Activated naive CD4-positive, alpha-beta T cell treated with anti-CD3 and anti-CD28 coated beads, Interleukin-2, amount 10 ng/mL, durations not matched to agents 7 days and 5 days (primary cell): ENCODE measurements at regions not wholly inside any gene's neighbourhood (a gene's known extent, or its start where the extent isn't known, plus 50 kb on each side); places are given as distances from the start of the nearest gene placed in this dataset.

Source experiments
- CTCF ChIA-PET: fragments of 350-600 bp; sonication (Branson Sonifier 250); formaldehyde crosslinking; loops from one replicate; lab custom pipeline; 2021; ENCODE audit warnings: antibody characterized with exemption; lab: Charles Lee
- DNase-seq: peaks from one replicate; pipeline ENCODE4 v3.0.0-alpha.2; 2020
- H3K27ac Mint-ChIP-seq: one replicate; pipeline ENCODE4 v1.8.0; 2021; ENCODE audit warnings: mild to moderate bottlenecking, moderate library complexity, mixed read lengths
- H3K27me3 Mint-ChIP-seq: one replicate; pipeline ENCODE4 v1.8.0; 2021; ENCODE audit warnings: mild to moderate bottlenecking, mixed read lengths
- H3K36me3 Mint-ChIP-seq: one replicate; pipeline ENCODE4 v1.8.0; 2021; ENCODE audit warnings: mixed read lengths
- H3K4me1 Mint-ChIP-seq: one replicate; pipeline ENCODE4 v1.8.0; 2021; ENCODE audit warnings: mixed read lengths
- H3K4me3 Mint-ChIP-seq: one replicate; pipeline ENCODE4 v1.8.0; 2021; ENCODE audit warnings: mild to moderate bottlenecking, moderate library complexity, mixed read lengths
- H3K9me3 Mint-ChIP-seq: one replicate; pipeline ENCODE4 v1.8.0; 2021; ENCODE audit warnings: mixed read lengths

DNA sequence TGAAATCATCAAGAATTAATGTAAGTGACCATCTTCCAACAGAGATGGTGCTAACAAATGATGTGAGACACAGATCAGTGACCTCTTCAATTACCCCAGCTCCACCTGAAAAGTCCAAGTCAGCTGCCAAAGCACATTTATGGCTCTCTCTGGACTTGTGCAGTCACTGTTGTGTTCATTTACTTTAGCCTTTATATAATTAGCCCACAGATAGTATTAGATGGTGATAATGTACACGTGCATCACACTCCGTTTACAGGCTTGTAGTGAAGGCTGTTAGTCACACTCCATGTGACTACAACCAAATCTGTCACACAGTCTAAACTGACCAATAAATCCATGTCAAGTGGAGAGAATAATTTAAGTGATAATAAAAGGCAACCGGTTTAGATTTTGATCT is 331.5 kb upstream of the IL12A start:
- CTCF ChIA-PET: interaction anchor here (0.6 kb wide), 1 partner anchor 11 kb away, joined by 3 read pairs; no protein-coding TSS in a partner anchor

DNA sequence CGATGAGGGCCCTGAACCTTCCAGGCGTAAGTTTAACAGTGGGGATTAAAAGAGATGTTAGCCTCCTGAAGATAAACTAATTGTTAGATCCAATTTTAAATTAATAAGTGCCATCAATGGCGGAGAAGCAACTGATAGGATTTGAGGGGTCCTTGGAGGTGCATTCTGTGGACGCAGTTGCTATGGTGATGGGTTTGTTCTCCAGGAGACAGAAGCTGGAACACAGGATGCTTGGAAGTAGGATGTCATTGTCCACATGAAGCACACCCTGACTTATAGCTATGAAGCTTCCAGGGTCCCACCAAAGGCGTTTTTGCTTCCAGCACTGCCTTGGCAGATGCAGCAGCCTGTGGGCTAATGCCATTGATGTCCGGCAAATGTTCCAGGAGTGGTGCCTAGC is 331.0 kb upstream of the IL12A start:
- Mint-ChIP-seq H3K9me3 (no peaks in the 10 kb centered on the region), H3K27me3 (no peaks in the 10 kb centered on the region), H3K4me1 (no peaks in the 10 kb centered on the region), H3K36me3 (no peaks in the 10 kb centered on the region), H3K27ac (no peak overlapping the region), H3K4me3 (no peak overlapping the region)
- CTCF ChIA-PET: no interaction called here
- DNase-seq: no peak

More for the DNA sequence above, 331.5 kb upstream of the IL12A start:
- Mint-ChIP-seq H3K4me1 (no peaks in the 10 kb centered on the region), H3K27me3 (no peaks in the 10 kb centered on the region), H3K9me3 (no peaks in the 10 kb centered on the region), H3K4me3 (no peak overlapping the region), H3K27ac (no peak overlapping the region), H3K36me3 (no peaks in the 10 kb centered on the region)
- no peak for DNase-seq

DNA sequence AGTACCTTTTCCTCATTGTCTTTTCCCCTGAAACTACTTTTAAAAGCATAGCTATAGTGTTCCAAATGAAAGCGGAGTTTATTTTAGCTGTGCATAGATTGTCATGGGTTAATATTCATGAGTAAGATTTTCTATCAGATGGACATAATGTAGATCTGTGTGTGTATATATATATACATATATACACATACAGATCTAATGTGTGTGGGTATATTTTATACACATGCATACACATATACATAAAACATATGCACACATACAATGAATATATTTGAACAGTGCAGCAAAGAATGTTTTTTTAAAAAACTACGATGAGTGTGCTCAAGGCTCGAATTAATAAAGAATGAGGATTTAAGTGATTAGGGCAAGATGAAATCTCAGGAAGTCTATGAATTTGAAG is 328.3 kb upstream of the IL12A start:
- no peak overlapping the region for H3K4me3 Mint-ChIP-seq
- no peaks in the 10 kb centered on the region for H3K4me1 Mint-ChIP-seq
- DNase-seq: no peak
- CTCF ChIA-PET: no interaction called here
- no peak overlapping the region for H3K27ac Mint-ChIP-seq
- no peaks in the 10 kb centered on the region for H3K27me3 Mint-ChIP-seq
- no peaks in the 10 kb centered on the region for H3K36me3 Mint-ChIP-seq
- no peaks in the 10 kb centered on the region for H3K9me3 Mint-ChIP-seq

DNA sequence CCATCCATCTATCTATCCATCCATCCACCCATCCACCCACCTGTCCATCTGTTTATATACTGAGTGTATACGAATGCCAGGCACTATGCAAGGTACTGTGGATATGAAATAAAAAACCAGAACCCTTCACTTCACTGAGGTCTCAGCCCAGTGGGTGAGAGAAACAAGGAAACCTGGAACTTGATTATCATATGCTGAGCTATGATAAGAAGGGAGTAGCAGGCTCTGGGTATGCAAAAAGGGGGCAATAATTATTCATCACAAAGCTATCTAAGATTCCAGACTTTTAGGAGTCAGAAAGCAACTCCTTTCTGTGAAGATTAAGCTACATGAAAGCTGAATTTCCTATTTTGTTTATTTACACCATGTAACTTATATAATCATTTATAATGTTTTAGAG is 327.7 kb upstream of the IL12A start:
- DNase-seq: no peak
- Mint-ChIP-seq H3K4me3 (no peak overlapping the region), H3K27me3 (no peaks in the 10 kb centered on the region), H3K27ac (no peak overlapping the region), H3K36me3 (no peaks in the 10 kb centered on the region), H3K4me1 (no peaks in the 10 kb centered on the region), H3K9me3 (no peaks in the 10 kb centered on the region)
- CTCF ChIA-PET: no interaction called here

DNA sequence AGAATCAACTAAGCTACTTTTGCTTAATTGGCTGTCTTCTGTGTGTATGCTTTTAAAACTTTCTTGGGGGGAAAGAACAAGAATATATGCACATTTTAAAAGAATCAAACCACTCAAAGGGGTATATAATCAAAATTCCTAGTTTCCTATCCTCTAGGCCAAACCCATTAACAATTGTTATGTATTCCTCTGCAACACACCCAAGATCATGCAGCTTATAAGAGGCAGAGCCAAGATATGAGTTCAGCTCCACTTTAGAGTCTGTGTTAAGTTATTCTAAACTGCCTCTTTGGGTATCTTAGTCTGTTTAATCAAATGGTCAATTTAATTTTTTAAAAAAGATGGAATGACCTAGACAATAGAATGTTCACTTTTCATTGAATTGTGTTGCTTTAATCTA is 326.1 kb upstream of the IL12A start:
- no peaks in the 10 kb centered on the region for H3K36me3 Mint-ChIP-seq
- no peaks in the 10 kb centered on the region for H3K27me3 Mint-ChIP-seq
- CTCF ChIA-PET: no interaction called here
- H3K4me3 Mint-ChIP-seq: no peak overlapping the region
- no peaks in the 10 kb centered on the region for H3K9me3 Mint-ChIP-seq
- H3K27ac Mint-ChIP-seq: no peak overlapping the region
- DNase-seq: no peak
- H3K4me1 Mint-ChIP-seq: no peaks in the 10 kb centered on the region

DNA sequence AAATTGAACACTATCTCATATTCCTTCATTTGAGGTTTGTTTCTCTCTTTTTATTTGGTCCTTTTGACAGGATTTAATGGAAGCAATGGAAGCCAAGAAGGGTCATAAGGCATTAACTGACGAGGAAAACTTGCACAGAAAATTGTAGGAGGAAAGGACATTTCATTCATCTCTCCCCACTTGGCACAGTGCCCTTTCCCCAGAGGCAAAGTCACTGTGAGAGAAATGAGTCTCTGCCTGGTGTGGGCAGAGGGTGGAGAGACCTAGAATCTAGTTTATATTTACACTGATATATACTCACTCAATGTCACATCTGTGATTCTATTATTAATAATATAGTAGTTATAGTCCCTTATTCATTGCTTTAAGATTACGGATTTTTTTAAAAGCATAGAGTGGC is 324.6 kb upstream of the IL12A start:
- Mint-ChIP-seq H3K36me3 (no peaks in the 10 kb centered on the region), H3K9me3 (no peaks in the 10 kb centered on the region), H3K4me1 (no peaks in the 10 kb centered on the region), H3K27me3 (no peaks in the 10 kb centered on the region), H3K4me3 (no peak overlapping the region), H3K27ac (no peak overlapping the region)
- CTCF ChIA-PET: no interaction called here
- DNase-seq: no peak

DNA sequence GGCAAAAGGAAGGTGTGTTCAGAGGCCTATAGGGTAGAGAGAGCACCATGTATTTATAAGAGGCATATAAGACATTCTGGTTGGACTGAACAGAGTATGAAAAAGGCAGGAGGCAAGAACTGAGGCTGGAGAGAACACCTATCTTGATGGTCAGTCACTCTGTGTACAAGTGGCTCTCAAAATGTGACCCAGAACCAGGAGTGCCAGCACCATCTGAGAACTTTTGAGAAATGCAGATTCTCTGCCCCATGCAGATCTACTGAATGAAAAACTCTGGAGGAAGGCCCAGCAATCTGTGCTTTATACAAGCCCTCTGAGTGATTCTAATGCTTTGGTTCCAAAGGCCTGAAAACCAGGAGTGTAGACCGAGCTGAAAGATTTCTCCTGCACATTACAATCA is 324.0 kb upstream of the IL12A start:
- H3K9me3 Mint-ChIP-seq: no peaks in the 10 kb centered on the region
- no peak overlapping the region for H3K27ac Mint-ChIP-seq
- no peaks in the 10 kb centered on the region for H3K36me3 Mint-ChIP-seq
- no peak overlapping the region for H3K4me3 Mint-ChIP-seq
- CTCF ChIA-PET: no interaction called here
- H3K4me1 Mint-ChIP-seq: no peaks in the 10 kb centered on the region
- no peaks in the 10 kb centered on the region for H3K27me3 Mint-ChIP-seq
- no peak for DNase-seq

DNA sequence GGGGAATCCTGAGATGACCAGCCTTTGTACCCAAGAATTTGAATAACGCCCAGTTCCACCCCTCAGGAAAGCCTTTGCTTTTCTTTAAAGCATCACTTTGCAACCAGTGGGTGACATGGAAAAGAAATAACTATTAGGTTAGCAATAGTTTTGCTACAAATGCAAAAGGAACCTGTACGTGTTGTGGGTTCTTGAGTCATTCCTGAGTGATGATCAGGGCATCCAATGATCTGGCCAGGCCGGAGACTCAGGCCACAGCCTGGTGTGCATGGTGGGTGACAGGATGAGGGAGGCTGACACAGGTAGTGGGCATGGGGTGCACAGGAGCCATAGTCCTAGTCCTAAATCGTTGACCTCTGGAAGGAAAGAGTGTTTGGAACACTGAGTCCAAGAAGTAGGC is 321.4 kb upstream of the IL12A start:
- no peak overlapping the region for H3K4me3 Mint-ChIP-seq
- CTCF ChIA-PET: no interaction called here
- no peaks in the 10 kb centered on the region for H3K27me3 Mint-ChIP-seq
- H3K4me1 Mint-ChIP-seq: no peaks in the 10 kb centered on the region
- H3K36me3 Mint-ChIP-seq: no peaks in the 10 kb centered on the region
- no peak for DNase-seq
- H3K27ac Mint-ChIP-seq: no peak overlapping the region
- H3K9me3 Mint-ChIP-seq: no peaks in the 10 kb centered on the region

DNA sequence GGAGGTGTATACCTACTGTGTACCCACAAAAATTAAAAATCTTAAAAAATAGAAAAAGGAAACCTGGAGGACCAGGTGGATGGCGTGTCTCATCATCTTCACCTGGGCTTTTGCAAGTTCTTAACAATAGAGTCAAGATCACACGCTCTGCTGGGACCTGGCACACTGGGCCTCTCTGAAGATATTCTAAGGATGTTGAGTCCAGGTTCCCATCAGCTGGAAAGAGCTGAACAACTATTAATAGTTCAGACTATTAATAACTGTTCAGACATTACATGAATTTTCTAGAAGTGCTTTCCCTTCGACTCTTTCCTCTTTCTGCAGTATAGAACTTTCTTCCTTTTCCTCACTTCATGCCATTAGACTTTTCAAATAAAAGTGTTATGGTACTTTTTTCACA is 320.2 kb upstream of the IL12A start:
- no peak overlapping the region for H3K27ac Mint-ChIP-seq
- no peaks in the 10 kb centered on the region for H3K4me1 Mint-ChIP-seq
- no peak for DNase-seq
- CTCF ChIA-PET: no interaction called here
- no peaks in the 10 kb centered on the region for H3K9me3 Mint-ChIP-seq
- H3K27me3 Mint-ChIP-seq: no peaks in the 10 kb centered on the region
- H3K36me3 Mint-ChIP-seq: no peaks in the 10 kb centered on the region
- no peak overlapping the region for H3K4me3 Mint-ChIP-seq

DNA sequence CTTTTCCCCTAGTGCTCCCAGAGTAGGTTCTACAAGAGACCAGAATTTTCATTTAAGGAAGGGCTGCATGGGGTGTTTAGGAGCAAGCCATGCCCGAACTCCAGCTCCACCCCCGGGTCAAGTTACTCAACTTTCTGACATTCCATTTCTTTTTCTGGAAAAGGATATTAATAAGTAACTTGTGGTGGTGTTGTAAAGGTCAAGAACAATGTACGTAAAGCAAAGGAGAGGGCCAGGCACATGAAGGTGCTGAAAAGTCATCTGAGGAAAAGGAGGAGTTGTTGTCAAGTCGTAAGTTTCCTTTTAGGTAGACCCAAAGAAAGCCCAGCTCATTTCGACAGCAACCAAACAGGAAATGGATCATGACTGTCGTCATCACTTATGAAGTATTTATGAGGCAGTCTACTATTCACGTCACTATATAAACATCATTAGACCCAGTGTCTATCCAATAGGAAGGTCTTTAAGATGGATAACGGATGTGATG is 319.6 kb upstream of the IL12A start:
- no peak for DNase-seq
- H3K27me3 Mint-ChIP-seq: no peaks in the 10 kb centered on the region
- CTCF ChIA-PET: no interaction called here
- no peaks in the 10 kb centered on the region for H3K9me3 Mint-ChIP-seq
- H3K4me3 Mint-ChIP-seq: no peak overlapping the region
- no peak overlapping the region for H3K27ac Mint-ChIP-seq
- H3K36me3 Mint-ChIP-seq: no peaks in the 10 kb centered on the region
- no peaks in the 10 kb centered on the region for H3K4me1 Mint-ChIP-seq

DNA sequence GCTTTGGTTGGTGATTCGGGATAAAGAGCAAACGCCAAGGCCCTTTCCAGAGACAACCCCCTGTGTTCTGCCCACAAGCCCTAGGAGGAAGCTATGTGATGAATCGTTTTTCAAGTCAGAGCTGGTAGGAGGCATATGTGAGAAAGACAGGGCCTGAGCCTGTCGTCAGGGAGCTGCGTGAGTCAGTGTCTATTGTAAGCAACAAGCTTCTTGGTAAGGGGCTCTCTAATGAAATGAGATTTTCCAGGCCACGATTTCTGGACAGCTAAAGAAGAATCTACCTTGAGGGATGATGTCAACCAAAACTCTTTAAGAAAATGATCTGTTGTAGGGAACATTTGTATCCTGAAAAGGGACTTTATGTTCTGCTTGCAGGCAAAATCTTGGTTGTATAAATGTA is 318.9 kb upstream of the IL12A start:
- CTCF ChIA-PET: interaction anchor here (0.6 kb wide), 1 partner anchor 321 kb away, joined by 3 read pairs; no protein-coding TSS in a partner anchor

DNA sequence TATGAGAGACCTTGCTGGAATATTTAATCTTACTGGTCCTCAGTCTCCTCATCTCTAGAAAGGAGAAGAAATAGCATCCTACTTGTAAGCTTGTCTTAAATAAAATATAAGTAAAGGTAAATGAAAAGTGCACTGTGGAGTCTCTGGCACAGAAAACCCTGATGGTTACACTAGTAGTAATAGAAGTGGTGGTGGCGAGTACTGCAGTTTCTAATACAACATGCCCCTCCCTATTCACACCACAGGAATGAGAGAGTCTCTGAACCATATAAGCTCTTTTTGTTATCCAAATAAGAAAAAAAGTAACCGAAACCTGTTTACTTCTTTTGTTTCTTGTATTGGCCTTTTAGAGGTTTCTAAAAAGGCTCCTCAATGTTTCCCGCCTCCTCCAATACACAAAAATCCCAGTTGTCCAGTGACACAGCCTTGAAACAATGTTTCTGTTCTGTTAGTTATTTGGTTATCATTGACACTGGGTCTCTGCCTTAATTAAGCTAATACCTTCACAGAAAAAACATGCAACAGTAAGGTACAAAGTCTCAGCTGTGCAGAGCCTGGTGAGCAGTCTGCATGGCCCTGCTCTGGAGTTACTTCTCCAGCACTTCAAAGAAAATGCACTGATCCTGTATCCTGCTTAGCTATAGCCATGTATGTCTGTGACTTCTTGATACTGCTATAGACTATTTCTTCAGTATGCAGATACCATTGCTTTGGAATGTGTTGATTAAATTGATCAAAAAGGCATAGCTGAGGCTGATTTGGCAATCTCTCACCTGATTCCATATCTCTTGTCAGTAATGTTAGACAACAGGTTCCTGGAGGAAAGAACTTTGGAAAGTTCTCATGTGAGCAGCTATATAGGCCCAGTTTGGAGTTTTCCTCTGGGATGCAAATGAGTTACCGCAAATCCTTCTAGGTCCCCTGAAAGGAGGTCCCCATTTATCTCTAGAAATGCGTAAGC is 315.6 kb upstream of the IL12A start:
- no peak overlapping the region for H3K27ac Mint-ChIP-seq
- CTCF ChIA-PET: no interaction called here
- no peaks in the 10 kb centered on the region for H3K9me3 Mint-ChIP-seq
- H3K4me1 Mint-ChIP-seq: no peaks in the 10 kb centered on the region
- no peak overlapping the region for H3K4me3 Mint-ChIP-seq
- no peaks in the 10 kb centered on the region for H3K36me3 Mint-ChIP-seq
- H3K27me3 Mint-ChIP-seq: no peaks in the 10 kb centered on the region
- DNase-seq: no peak

More for the DNA sequence above, 318.9 kb upstream of the IL12A start:
- Mint-ChIP-seq H3K4me1 (no peaks in the 10 kb centered on the region), H3K9me3 (no peaks in the 10 kb centered on the region), H3K27ac (no peak overlapping the region), H3K27me3 (no peaks in the 10 kb centered on the region), H3K4me3 (no peak overlapping the region), H3K36me3 (no peaks in the 10 kb centered on the region)
- DNase-seq: no peak

DNA sequence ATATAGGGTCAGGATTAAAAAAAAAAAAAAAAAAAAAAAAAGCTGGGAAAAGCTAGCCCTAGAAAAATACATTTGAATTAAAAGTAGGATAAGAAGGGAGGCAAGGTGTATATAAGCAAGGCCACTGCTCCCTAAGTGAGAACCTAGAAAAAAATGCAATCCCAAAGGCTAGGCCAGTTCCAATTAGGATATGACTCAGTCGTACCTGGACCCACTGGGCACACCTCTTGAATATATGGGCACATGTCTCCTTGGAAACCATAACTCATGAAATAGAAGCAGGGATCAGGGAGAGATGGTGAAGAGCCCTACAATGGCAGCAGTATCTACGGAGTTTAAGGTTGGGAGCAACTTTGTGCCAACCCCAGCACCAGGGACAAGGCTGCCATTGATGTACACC is 314.1 kb upstream of the IL12A start:
- H3K4me1 Mint-ChIP-seq: no peaks in the 10 kb centered on the region
- H3K36me3 Mint-ChIP-seq: no peaks in the 10 kb centered on the region
- no peak overlapping the region for H3K4me3 Mint-ChIP-seq
- no peaks in the 10 kb centered on the region for H3K9me3 Mint-ChIP-seq
- CTCF ChIA-PET: no interaction called here
- no peak overlapping the region for H3K27ac Mint-ChIP-seq
- no peak for DNase-seq
- H3K27me3 Mint-ChIP-seq: no peaks in the 10 kb centered on the region

DNA sequence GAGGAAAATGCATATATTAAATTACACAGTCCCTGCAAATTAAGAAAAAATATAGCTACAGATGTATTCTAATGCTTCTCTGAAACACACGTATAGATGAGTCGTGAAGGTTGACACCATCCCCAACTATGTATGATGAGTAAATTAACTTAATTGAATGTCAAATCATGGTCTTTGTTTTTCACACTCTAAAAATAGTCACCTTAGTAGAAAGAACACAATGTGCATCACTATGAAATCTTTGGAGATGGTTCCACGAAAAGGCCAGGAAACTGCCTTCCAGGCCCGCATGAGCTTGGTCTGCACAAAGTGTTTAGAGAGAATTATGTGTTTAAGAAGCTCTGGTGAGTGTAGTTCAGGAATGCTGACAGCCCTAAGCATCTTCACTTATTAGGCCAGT is 313.4 kb upstream of the IL12A start:
- Mint-ChIP-seq H3K36me3 (no peaks in the 10 kb centered on the region), H3K9me3 (no peaks in the 10 kb centered on the region), H3K27me3 (no peaks in the 10 kb centered on the region), H3K4me3 (no peak overlapping the region), H3K4me1 (no peaks in the 10 kb centered on the region), H3K27ac (no peak overlapping the region)
- CTCF ChIA-PET: no interaction called here
- DNase-seq: no peak

DNA sequence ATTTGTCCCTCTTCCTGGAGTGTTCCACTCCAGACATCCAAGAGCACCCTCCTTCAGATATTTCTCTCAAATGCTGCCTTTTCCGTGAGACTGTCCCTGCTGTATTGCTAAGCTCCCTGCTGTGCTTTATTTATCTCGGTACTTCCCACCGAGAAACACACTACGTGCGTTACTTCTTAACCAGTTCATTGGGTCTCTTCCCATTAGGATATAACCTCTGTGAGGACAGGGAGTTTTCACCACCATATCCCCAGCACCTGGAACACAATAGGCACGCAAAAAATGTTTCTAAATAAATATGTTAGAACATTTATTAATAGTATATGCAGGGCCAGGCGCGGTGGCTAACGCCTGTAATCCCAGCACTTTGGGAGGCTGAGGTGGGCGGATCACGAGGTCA is 308.7 kb upstream of the IL12A start:
- Mint-ChIP-seq H3K4me3 (no peak overlapping the region), H3K27me3 (no peaks in the 10 kb centered on the region), H3K9me3 (peaks cover 2% of the 10 kb centered on the region), H3K27ac (no peak overlapping the region), H3K36me3 (no peaks in the 10 kb centered on the region), H3K4me1 (no peaks in the 10 kb centered on the region)
- CTCF ChIA-PET: no interaction called here
- no peak for DNase-seq
